A204.1 (cell line): ENCODE measurements at regions not wholly inside any gene's neighbourhood (a gene's known extent, or its start where the extent isn't known, plus 50 kb on each side); places are given as distances from the start of the nearest gene placed in this dataset.
"Not testable (repeated sequence)": the region's sequence is repeated elsewhere in the genome, so short reads cannot be mapped to it uniquely, and the experiment has no call there.

ENCODE experiments used
- FAIRE-seq: peaks from 2 replicates; lab custom pipeline; 2012; peaks lifted over from hg19 to GRCh38; lab: Jason Lieb, UNC

GRCh38 chr6:145074805-145075204 is 660.5 kb downstream of the EPM2A start:
- FAIRE-seq = no peak

GRCh38 chr6:145075425-145075824 is 659.9 kb downstream of the EPM2A start:
- FAIRE-seq = no peak

GRCh38 chr6:145076115-145076841 is 659.0 kb downstream of the EPM2A start:
- no peak for FAIRE-seq

DNA sequence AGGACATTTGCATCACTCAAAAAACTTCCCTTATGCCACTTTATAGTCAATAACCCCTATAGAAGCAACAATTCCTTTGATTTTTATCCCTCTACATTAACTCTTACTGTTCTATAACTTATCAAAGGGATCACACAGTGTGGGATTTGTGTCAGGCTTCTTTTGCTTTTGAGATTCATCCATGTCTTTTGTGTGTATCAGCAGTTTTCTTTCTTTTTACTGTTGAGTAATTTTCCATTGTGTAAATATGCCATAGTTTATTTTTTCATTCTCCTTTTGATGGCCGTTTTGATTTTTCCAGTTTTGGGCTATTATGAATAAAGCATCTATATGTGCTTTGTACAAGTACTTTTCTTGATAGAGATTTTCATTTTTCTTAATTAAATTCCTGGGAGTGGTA is 657.9 kb downstream of the EPM2A start:
- FAIRE-seq = no peak

GRCh38 chr6:145080651-145081050 is 654.7 kb downstream of the EPM2A start:
- no peak for FAIRE-seq

- no peak for FAIRE-seq
Observed at GRCh38 chr6:145081677-145082076, 653.6 kb downstream of the EPM2A start.

DNA sequence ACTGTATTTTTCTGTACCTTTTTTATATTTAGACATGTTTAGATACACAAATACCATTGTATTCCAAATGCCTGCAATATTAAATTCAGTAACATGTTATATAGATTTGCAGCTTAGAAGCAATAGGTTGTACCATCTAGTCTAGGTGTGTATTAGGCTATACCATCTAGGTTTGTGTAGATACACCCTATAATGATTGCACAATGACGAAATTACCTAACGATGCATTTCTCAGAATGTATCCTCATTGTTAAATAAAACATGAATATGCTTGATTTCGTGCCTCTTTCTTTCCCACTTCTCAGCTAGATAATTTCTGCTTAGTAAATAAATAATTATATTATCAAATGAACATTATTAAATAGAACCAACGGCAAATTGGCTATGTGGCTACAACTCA is 653.0 kb downstream of the EPM2A start:
- no peak for FAIRE-seq

DNA sequence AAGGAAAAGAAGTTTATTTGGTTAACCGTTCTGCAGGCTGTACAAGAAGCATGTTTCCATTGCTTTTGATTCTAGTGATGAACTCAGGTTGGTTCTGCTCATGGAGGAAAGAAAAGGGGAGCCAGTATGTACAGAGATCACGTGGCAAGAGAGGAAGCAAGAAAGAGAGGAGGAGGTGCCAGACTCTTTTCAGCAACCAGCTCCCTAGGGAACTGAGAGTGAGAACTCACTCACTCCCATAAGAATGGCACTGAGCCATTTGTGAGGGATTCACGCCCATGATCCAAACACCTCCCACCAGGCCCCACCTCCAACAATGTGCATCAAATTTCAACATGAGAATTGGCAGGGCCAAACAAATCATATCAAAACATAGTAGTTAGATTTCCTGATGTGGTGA is 649.1 kb downstream of the EPM2A start:
- FAIRE-seq = no peak

GRCh38 chr6:145087034-145087433 is 648.3 kb downstream of the EPM2A start:
- no peak for FAIRE-seq

- no peak for FAIRE-seq
Observed at GRCh38 chr6:145090801-145091585, 644.3 kb downstream of the EPM2A start.

DNA sequence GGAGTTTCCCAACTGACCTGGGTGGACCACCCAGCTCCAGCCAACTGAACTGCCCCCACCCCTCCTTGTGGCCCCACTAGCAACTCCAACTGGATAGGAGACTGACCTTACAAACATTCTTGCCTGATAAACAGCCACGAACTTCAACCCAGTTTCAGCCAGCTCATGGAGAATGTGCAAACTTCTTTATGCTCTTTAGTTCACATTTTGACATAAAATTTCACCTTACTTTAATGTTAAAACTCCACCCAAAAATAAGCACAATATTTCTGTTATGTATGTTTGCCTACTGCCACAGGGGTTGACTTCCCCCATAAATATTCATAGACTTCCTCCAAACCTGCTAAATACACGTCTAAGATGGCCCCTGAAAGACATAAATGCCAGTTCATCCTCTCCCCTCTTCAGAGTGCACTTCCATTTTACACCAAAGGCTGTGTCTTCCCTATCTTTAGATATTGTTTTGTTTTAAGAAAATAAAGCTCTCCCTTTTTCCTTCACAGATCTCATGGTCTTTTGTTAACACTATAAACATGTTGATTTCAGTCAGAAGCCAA is 643.7 kb downstream of the EPM2A start:
- FAIRE-seq = no peak

DNA sequence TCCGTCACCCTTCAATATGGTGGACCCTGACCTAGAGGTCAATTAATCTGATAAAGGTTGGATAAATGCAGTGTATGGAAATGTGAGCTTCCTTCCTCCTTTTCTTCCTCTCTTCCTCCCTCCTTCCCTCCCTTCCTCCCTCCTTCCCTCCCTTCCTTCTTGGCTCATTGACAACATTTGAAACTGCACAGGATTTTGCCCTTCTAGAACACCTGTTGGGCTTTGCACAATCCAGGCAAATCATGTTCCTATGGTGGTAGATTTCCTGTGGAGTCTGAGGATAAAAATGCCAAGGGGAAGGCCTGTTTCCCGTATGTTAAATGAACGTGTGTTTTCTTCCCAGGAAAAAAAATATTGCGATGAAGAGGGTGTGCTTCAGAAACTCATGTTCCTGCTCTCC is 642.8 kb downstream of the EPM2A start:
- FAIRE-seq = no peak

GRCh38 chr6:145093226-145093625 is 642.1 kb downstream of the EPM2A start:
- FAIRE-seq = no peak

- no peak for FAIRE-seq
Observed at GRCh38 chr6:145096846-145097245, 638.5 kb downstream of the EPM2A start.

GRCh38 chr6:145098127-145098526 is 637.2 kb downstream of the EPM2A start:
- FAIRE-seq = not testable (repeated sequence)

GRCh38 chr6:145099713-145100112 is 635.6 kb downstream of the EPM2A start:
- no peak for FAIRE-seq

GRCh38 chr6:145110109-145110508 is 625.2 kb downstream of the EPM2A start:
- no peak for FAIRE-seq

GRCh38 chr6:145111407-145111806 is 623.9 kb downstream of the EPM2A start:
- FAIRE-seq = not testable (repeated sequence)

- no peak for FAIRE-seq
Observed at GRCh38 chr6:145112711-145113148, 622.6 kb downstream of the EPM2A start.

DNA sequence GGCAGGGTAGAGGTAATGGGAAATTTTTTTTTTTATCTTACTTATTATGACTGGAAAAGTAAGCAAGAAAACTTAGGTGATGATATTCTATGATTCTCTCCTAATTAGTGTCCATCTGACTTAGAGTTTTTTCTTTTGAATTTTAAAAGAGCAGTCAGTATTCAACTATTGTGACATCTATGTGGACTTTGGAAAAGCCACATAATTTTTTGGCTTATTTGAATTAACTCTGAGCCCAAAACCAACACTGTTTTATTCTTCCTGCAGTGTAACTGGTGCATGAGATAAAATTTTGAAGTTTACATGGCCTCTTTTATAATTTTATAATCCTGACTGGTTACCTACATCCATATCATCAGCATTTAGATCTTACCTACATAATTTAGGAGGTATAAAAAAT is 619.7 kb downstream of the EPM2A start:
- no peak for FAIRE-seq

DNA sequence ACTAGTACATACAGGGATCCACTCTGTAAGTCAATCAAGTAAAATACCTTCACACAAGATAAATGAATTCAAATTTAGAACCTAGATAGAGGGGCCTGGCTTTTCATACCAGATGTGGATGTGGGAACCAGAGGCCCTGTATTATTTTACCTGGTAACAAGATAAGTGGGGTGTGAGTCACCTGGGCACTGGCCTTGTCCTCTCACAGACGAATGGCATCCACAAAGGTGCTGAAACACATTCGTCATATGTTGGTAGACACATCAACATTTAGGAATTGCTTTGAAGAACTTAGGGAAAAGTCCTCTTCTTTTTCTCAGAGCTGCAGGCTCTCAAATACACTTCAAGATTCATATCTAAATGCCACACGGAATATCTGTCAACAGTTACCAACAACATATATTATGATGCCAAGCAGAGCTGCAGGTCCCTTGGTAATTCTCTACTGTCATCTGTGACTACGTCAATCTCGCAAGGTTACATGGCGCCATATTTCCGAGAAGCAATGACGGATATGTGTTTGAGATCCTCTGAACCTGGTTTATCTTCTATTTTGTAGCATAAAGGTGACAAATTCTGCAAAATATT is 618.6 kb downstream of the EPM2A start:
- FAIRE-seq = no peak

- no peak for FAIRE-seq
Observed at GRCh38 chr6:145118224-145118623, 617.1 kb downstream of the EPM2A start.

DNA sequence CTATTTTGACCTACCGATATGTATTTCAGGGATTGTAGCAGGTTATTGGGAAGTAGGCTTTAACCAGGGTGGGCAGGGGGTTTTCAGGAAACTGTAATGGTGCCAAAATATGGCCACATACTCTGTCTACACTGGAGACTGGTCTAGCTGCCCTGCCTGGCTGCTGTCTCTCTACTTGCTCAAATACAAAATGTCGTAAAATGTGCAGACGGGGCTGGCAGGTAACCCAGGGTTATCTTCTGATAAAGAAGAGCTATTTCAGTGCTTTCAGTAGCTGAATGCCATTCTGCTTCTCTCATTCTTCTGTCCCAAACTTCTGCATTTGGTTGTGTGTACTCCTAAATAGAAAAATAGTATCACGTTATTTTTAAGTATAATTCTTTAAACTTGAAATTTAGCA is 616.2 kb downstream of the EPM2A start:
- FAIRE-seq = no peak
